ENCODE measurements at regions not wholly inside any gene's neighbourhood (a gene's known extent, or its start where the extent isn't known, plus 50 kb on each side); places are given as distances from the start of the nearest gene placed in this dataset.

GRCh38 chr6:139625081-139625939, 250.9 kb upstream of the CITED2 start:
- H3K9me3 Mint-ChIP-seq (ENCODE audit: unreplicated experiment), result peaks cover 1% of the 10 kb centered on the region
- Histone ChIP-seq H3K4me1 (ENCODE audit: insufficient read depth, low read length) (no peaks in the 10 kb centered on the region), H3K27ac (ENCODE audit: low read depth, low read length) (no peak overlapping the region), H3K36me3 (ENCODE audit: insufficient read depth, low read length) (no peaks in the 10 kb centered on the region), H3K9ac (ENCODE audit: low read length) (no peak overlapping the region), H3K4me2 (ENCODE audit: low read length) (no peak overlapping the region), H3K79me2 (ENCODE audit: insufficient read depth, low read length) (no peaks in the 10 kb centered on the region), H3K27me3 (ENCODE audit: insufficient read depth, low read length) (no peaks in the 10 kb centered on the region), H3K4me3 (ENCODE audit: insufficient read depth, low read depth, low read length) (no peak overlapping the region), H4K20me1 (ENCODE audit: insufficient read depth, low read length) (no peaks in the 10 kb centered on the region), H2AFZ (ENCODE audit: low read depth, low read length) (no peak overlapping the region), H3K9me3 (ENCODE audit: insufficient read depth, low read depth, low read length) (no peaks in the 10 kb centered on the region)
- no peak for FAIRE-seq
- H3K36me3 Mint-ChIP-seq (ENCODE audit: low read depth, unreplicated experiment), result no peaks in the 10 kb centered on the region
- H3K4me3 Mint-ChIP-seq (ENCODE audit: unreplicated experiment), result no peak overlapping the region
- DNase-seq (ENCODE audit: low read depth), result no peak
- no peak for TF ChIP-seq EZH2 (IDR thresholded peaks at IDR 0.05; ENCODE audit: insufficient read depth, low read length)
- TF ChIP-seq CTCF (IDR thresholded peaks at IDR 0.05; ENCODE audit: insufficient read depth, low read depth, low read length), result no peak
- peaks cover 13% of the 10 kb centered on the region for H3K4me1 Mint-ChIP-seq (ENCODE audit: low read depth, unreplicated experiment)
- H3K27ac Mint-ChIP-seq (ENCODE audit: unreplicated experiment), result no peak overlapping the region
- H3K27me3 Mint-ChIP-seq (ENCODE audit: low read depth, unreplicated experiment), result no peaks in the 10 kb centered on the region

DNA sequence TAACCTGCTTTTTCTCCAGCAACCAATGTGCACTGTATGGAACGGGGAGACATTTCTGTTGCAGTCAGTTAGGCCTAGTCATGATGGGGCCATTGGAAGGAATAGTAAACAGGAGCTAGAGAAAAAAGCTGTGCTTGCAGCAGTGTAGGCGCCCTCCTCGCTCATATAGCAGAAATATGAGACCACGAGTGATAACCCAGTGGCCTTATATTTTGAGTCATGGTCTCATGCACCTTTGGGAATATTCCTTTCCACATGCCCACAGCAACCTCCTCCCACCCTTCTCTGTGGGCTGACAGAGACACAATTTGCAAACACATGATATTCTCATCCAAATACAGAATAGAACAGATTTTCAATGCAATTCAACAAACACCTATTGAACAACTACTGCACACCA, 248.9 kb upstream of the CITED2 start:
- Histone ChIP-seq H3K4me3 (ENCODE audit: insufficient read depth, low read depth, low read length) (no peak overlapping the region), H3K9me3 (ENCODE audit: insufficient read depth, low read depth, low read length) (no peaks in the 10 kb centered on the region), H3K79me2 (ENCODE audit: insufficient read depth, low read length) (no peaks in the 10 kb centered on the region), H3K9ac (ENCODE audit: low read length) (no peak overlapping the region), H3K4me2 (ENCODE audit: low read length) (no peak overlapping the region), H3K4me1 (ENCODE audit: insufficient read depth, low read length) (no peaks in the 10 kb centered on the region), H4K20me1 (ENCODE audit: insufficient read depth, low read length) (no peaks in the 10 kb centered on the region), H3K36me3 (ENCODE audit: insufficient read depth, low read length) (no peaks in the 10 kb centered on the region), H2AFZ (ENCODE audit: low read depth, low read length) (no peak overlapping the region), H3K27me3 (ENCODE audit: insufficient read depth, low read length) (no peaks in the 10 kb centered on the region), H3K27ac (ENCODE audit: low read depth, low read length) (no peak overlapping the region)
- no peaks in the 10 kb centered on the region for H3K9me3 Mint-ChIP-seq (ENCODE audit: unreplicated experiment)
- H3K4me1 Mint-ChIP-seq (ENCODE audit: low read depth, unreplicated experiment), result peaks cover 13% of the 10 kb centered on the region
- no peaks in the 10 kb centered on the region for H3K27me3 Mint-ChIP-seq (ENCODE audit: low read depth, unreplicated experiment)
- no peak for FAIRE-seq
- TF ChIP-seq CTCF (IDR thresholded peaks at IDR 0.05; ENCODE audit: insufficient read depth, low read depth, low read length) (no peak), EZH2 (IDR thresholded peaks at IDR 0.05; ENCODE audit: insufficient read depth, low read length) (no peak)
- H3K36me3 Mint-ChIP-seq (ENCODE audit: low read depth, unreplicated experiment), result no peaks in the 10 kb centered on the region
- no peak overlapping the region for H3K27ac Mint-ChIP-seq (ENCODE audit: unreplicated experiment)
- no peak overlapping the region for H3K4me3 Mint-ChIP-seq (ENCODE audit: unreplicated experiment)
- no peak for DNase-seq (ENCODE audit: low read depth)

DNA sequence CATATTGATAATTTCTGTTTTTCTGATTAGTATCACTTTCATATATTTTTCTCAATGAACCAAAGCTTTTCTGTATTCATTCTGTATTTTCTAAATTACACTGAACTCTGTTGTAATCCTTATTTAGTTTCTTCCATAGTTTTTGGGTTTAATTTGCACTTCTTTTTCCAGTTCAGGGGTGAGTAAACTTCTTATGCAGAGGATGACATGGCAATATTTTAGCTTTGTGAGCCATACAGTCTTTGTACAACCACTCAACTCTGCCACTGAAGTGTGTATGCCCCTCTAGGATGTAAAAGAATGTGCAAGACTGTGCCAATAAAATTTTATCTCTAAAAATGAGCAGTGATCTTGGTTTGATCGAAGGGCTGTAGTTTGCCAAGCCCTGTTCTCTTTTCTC, 239.0 kb upstream of the CITED2 start:
- no peaks in the 10 kb centered on the region for H3K27me3 Mint-ChIP-seq (ENCODE audit: low read depth, unreplicated experiment)
- no peaks in the 10 kb centered on the region for H3K36me3 Mint-ChIP-seq (ENCODE audit: low read depth, unreplicated experiment)
- H3K27ac Mint-ChIP-seq (ENCODE audit: unreplicated experiment), result no peak overlapping the region

More for the DNA sequence above, 239.0 kb upstream of the CITED2 start:
- TF ChIP-seq EZH2 (IDR thresholded peaks at IDR 0.05; ENCODE audit: insufficient read depth, low read length), result no peak
- TF ChIP-seq CTCF (IDR thresholded peaks at IDR 0.05; ENCODE audit: insufficient read depth, low read depth, low read length), result no peak
- no peak overlapping the region for H3K4me3 Mint-ChIP-seq (ENCODE audit: unreplicated experiment)
- H3K9ac ChIP-seq (ENCODE audit: low read length), result no peak overlapping the region
- H2AFZ ChIP-seq (ENCODE audit: low read depth, low read length), result no peak overlapping the region
- H3K27me3 ChIP-seq (ENCODE audit: insufficient read depth, low read length), result no peaks in the 10 kb centered on the region
- no peaks in the 10 kb centered on the region for H3K79me2 ChIP-seq (ENCODE audit: insufficient read depth, low read length)
- peaks cover 5% of the 10 kb centered on the region for H3K4me1 Mint-ChIP-seq (ENCODE audit: low read depth, unreplicated experiment)
- no peak overlapping the region for H3K4me2 ChIP-seq (ENCODE audit: low read length)
- no peaks in the 10 kb centered on the region for H3K9me3 ChIP-seq (ENCODE audit: insufficient read depth, low read depth, low read length)
- no peaks in the 10 kb centered on the region for H3K9me3 Mint-ChIP-seq (ENCODE audit: unreplicated experiment)
- no peaks in the 10 kb centered on the region for H3K36me3 ChIP-seq (ENCODE audit: insufficient read depth, low read length)
- FAIRE-seq, result no peak
- H4K20me1 ChIP-seq (ENCODE audit: insufficient read depth, low read length), result no peaks in the 10 kb centered on the region
- DNase-seq (ENCODE audit: low read depth), result no peak
- no peaks in the 10 kb centered on the region for H3K4me1 ChIP-seq (ENCODE audit: insufficient read depth, low read length)
- H3K4me3 ChIP-seq (ENCODE audit: insufficient read depth, low read depth, low read length), result no peak overlapping the region
- H3K27ac ChIP-seq (ENCODE audit: low read depth, low read length), result no peak overlapping the region
